Cardiac muscle cell (in vitro differentiated cells and primary cell): ENCODE measurements at regions not wholly inside any gene's neighbourhood (a gene's known extent, or its start where the extent isn't known, plus 50 kb on each side); places are given as distances from the start of the nearest gene placed in this dataset.

Source experiments
- DNase-seq, 2 donors: peaks; one replicate each; pipeline versions ENCODE4 v3.0.0 to v3.0.0-alpha.2; 2010 to 2017; ENCODE audit warnings: low read depth in 1 of 2, low spot score in 1 of 2
- H3K27ac ChIP-seq: fragments of 200-600 bp; sonication (generic); 2 replicates; pipeline ENCODE4 v1.5.1; 2016
- H3K27me3 ChIP-seq: fragments of 200-600 bp; sonication (generic); 2 replicates; pipeline ENCODE4 v1.6.0; 2016; ENCODE audit warnings: control low read depth
- H3K36me3 ChIP-seq: fragments of 200-600 bp; sonication (generic); 2 replicates; pipeline ENCODE4 v1.5.1; 2016; ENCODE audit warnings: control low read depth
- H3K4me1 ChIP-seq: fragments of 200-600 bp; sonication (generic); 2 replicates; pipeline ENCODE4 v1.8.1; 2017; ENCODE audit warnings: low read depth, mild to moderate bottlenecking, mixed run types
- H3K4me3 ChIP-seq: fragments of 200-600 bp; sonication (generic); 2 replicates; pipeline ENCODE4 v1.5.1; 2016; ENCODE audit warnings: mild to moderate bottlenecking
- H3K9me3 ChIP-seq: fragments of 200-600 bp; sonication (generic); 2 replicates; pipeline ENCODE4 v1.5.1; 2017; ENCODE audit warnings: low read depth, mild to moderate bottlenecking, control low read depth
- TF ChIP-seq, protein P1 (sequence below): IDR thresholded peaks from 2 replicates; pipeline ENCODE4 v1.5.1; 2012; ENCODE audit warnings: low read depth, mild to moderate bottlenecking, low read length

DNA sequence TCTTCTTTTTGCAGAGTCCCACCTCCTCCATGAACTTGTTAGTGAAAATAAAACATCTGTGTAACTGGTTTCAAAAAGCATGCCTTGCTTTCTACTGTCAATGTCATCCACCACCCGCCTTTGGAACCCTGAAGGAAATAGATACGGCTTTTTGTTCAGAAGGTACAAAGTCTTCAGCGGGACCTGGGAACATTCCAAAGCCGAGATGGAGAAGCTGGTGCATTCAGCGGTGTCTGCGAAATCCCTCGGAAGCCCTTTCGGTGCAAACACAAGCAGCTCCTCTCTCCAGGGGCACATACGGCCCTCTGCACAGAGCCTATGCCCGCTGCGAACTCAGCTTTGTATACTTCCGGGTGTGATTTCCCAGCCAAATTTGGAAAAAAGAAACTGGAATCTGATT lies 555.8 kb upstream of the SALL3 start:
- Histone ChIP-seq H3K27me3 (no peaks in the 10 kb centered on the region), H3K27ac (no peak overlapping the region), H3K4me3 (no peak overlapping the region), H3K4me1 (no peaks in the 10 kb centered on the region), H3K9me3 (no peaks in the 10 kb centered on the region), H3K36me3 (no peaks in the 10 kb centered on the region)
- no peak for DNase-seq
- TF ChIP-seq, protein P1, sequence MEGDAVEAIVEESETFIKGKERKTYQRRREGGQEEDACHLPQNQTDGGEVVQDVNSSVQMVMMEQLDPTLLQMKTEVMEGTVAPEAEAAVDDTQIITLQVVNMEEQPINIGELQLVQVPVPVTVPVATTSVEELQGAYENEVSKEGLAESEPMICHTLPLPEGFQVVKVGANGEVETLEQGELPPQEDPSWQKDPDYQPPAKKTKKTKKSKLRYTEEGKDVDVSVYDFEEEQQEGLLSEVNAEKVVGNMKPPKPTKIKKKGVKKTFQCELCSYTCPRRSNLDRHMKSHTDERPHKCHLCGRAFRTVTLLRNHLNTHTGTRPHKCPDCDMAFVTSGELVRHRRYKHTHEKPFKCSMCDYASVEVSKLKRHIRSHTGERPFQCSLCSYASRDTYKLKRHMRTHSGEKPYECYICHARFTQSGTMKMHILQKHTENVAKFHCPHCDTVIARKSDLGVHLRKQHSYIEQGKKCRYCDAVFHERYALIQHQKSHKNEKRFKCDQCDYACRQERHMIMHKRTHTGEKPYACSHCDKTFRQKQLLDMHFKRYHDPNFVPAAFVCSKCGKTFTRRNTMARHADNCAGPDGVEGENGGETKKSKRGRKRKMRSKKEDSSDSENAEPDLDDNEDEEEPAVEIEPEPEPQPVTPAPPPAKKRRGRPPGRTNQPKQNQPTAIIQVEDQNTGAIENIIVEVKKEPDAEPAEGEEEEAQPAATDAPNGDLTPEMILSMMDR, result no peak

DNA sequence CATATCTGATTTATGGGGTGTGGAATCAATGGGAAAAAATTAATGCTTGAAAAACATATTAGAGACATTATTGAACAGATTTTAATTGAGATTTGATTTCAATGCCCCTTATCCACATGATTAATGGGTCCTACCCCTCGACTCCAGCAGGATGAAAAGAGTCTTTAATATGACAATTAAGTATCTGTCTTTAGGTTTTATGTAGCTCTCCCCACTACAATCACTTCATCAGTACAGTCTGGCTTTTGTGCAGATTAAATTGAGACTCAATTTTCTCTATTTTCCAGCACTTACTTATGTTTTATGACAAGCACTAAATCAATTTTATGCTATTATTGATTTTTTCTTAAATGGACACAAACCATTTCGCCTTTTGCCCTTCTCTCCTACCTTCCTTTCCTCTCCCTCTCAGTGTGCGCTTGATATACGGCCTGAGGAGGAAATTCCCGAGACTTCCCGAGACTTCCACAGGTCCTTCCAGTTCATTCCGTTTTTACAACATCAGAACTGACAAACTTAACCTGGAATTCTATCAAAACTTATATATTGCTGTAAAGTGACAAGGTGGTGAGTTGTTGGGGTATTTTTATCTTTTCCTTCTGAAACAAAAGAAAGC lies 555.1 kb upstream of the SALL3 start:
- Histone ChIP-seq H3K27me3 (no peaks in the 10 kb centered on the region), H3K36me3 (no peaks in the 10 kb centered on the region), H3K9me3 (no peaks in the 10 kb centered on the region), H3K4me3 (no peak overlapping the region), H3K27ac (no peak overlapping the region), H3K4me1 (no peaks in the 10 kb centered on the region)
- TF ChIP-seq, protein P1, result no peak
- DNase-seq, result no peak

DNA sequence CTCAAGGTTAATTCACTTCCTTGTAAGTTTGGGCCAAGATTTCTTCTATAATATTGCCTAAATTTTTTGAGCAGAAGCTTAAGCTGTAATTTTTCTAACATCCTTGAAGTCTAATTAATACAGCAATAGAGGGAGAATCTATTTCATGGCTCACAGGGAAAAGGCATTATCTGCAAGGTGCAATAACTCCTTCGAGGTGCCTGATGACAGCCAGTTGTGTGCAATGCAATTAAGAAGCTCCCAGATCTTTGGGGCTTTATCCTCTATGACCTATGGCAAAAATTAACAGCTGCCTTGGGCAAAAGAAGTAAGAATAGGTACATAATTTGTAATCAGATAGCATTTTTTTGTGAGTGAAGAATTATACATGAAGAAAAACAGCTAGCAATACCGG lies 554.6 kb upstream of the SALL3 start:
- DNase-seq, result no peak
- Histone ChIP-seq H3K36me3 (no peaks in the 10 kb centered on the region), H3K27ac (no peak overlapping the region), H3K27me3 (no peaks in the 10 kb centered on the region), H3K4me1 (no peaks in the 10 kb centered on the region), H3K9me3 (no peaks in the 10 kb centered on the region), H3K4me3 (no peak overlapping the region)
- TF ChIP-seq, protein P1, result no peak

DNA sequence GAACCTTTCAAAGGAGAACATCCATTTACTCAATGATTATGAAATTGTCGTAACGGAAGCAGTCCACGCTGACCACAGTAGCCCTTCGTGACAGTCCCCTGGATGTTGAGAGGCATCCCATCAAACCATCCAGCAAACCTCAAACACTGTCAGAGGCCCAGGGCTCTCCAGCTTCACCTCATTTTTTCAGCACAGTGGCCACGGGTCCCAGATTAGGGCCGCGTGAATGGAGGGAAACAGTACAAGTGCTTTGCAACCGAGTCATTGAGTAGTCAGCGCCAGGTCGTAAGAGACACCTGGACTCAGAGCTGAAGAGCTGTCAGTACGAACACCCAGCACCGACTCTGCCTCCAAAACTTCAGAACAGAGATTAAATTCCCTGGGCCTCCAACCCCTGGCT lies 552.5 kb upstream of the SALL3 start:
- no peaks in the 10 kb centered on the region for H3K27me3 ChIP-seq
- H3K36me3 ChIP-seq, result no peaks in the 10 kb centered on the region
- no peak overlapping the region for H3K4me3 ChIP-seq
- H3K27ac ChIP-seq, result no peak overlapping the region
- no peaks in the 10 kb centered on the region for H3K4me1 ChIP-seq
- no peak for DNase-seq
- no peaks in the 10 kb centered on the region for H3K9me3 ChIP-seq
- TF ChIP-seq, protein P1, result no peak

DNA sequence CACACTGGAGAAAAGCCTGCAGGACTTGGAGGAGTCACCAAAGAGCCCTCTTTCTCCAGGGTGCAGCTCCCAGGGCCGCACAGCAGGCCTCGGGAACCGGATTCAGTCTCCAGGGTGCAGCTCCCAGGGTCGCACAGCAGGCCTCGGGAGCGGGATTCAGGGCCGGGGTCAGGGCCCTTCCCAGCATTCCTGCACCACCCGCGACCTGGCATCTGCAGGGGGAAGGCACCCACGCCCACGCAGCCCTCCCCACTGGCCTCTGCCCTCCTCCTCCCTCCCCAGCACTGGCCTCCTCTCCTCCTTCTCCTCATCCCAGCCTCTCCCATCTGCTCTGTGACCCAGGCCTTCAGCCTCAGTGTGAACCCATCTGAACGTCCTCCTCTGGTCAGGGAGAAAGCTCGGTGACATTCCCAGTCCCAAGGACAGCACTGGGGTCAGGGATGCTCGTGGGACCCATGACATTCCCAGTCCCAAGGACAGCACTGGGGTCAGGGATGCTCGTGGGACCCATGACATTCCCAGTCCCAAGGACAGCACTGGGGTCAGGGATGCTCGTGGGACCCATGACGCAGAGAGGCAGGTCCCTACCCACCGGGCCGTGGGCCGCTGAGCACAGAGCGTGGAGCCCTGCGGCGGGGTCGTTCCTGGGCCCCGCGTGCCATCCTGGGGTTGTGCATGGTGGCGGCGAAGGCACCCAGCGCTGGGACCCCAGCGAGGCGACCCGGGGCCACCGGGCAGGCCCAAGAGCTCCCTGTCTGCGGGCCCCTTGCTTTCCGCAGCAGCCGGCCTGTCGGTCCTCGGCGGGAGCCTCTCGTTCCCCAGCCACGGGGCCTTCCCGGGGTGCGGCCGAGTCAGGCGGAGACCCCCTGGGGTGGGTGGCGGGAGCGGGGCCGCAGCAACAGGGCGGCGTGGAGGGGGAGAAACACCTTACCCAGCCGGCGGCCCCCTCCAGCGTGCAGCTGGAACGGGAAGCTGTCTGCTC lies 550.2 kb upstream of the SALL3 start:
- TF ChIP-seq, protein P1, result no peak
- H3K36me3 ChIP-seq, result no peaks in the 10 kb centered on the region
- H3K4me3 ChIP-seq, result no peak overlapping the region
- no peak for DNase-seq
- H3K4me1 ChIP-seq, result no peaks in the 10 kb centered on the region
- H3K9me3 ChIP-seq, result no peaks in the 10 kb centered on the region
- H3K27ac ChIP-seq, result no peak overlapping the region
- H3K27me3 ChIP-seq, result no peaks in the 10 kb centered on the region
